ES-I3 (cell line): ENCODE measurements at regions not wholly inside any gene's neighbourhood (a gene's known extent, or its start where the extent isn't known, plus 50 kb on each side); places are given as distances from the start of the nearest gene placed in this dataset.

Experiments used
- H3K36me3 ChIP-seq: 2 replicates; pipeline ENCODE4 v1.6.1; 2013; ENCODE audit warnings: mild to moderate bottlenecking, low read length, control low read depth, moderate library complexity; ENCODE audit not compliant: insufficient read depth
- H3K4me1 ChIP-seq: 2 replicates; pipeline ENCODE4 v1.6.1; 2013; ENCODE audit warnings: mild to moderate bottlenecking, control low read depth, low read length; ENCODE audit not compliant: insufficient read depth
- H3K9ac ChIP-seq: 2 replicates; pipeline ENCODE4 v1.6.1; 2013; ENCODE audit warnings: low read depth, mild to moderate bottlenecking, low read length, moderate library complexity
- H3K9me3 ChIP-seq: 2 replicates; pipeline ENCODE4 v1.6.1; 2013; ENCODE audit warnings: mild to moderate bottlenecking, low read length, moderate library complexity; ENCODE audit not compliant: control insufficient read depth, insufficient read depth

GRCh38 chr21:20311234-20311787 is 686.9 kb upstream of the NCAM2 start:
- H3K36me3 ChIP-seq: no peaks in the 10 kb centered on the region
- H3K4me1 ChIP-seq: peaks cover 7% of the 10 kb centered on the region; the same call in 1 of the 2 replicates
- no peak overlapping the region for H3K9ac ChIP-seq
- H3K9me3 ChIP-seq: no peaks in the 10 kb centered on the region

- Histone ChIP-seq H3K4me1 (peaks cover 7% of the 10 kb centered on the region; the same call in 1 of the 2 replicates), H3K9ac (no peak overlapping the region), H3K9me3 (no peaks in the 10 kb centered on the region), H3K36me3 (no peaks in the 10 kb centered on the region)
Measured at GRCh38 chr21:20313013-20313412, 685.2 kb upstream of the NCAM2 start.

GRCh38 chr21:20315042-20315441 is 683.2 kb upstream of the NCAM2 start:
- no peaks in the 10 kb centered on the region for H3K36me3 ChIP-seq
- H3K9ac ChIP-seq: no peak overlapping the region
- 0 out of 2 replicates have a peak, but pooled peaks cover 2% of the 10 kb centered on the region for H3K4me1 ChIP-seq
- no peaks in the 10 kb centered on the region for H3K9me3 ChIP-seq

GRCh38 chr21:20329636-20330035 is 668.6 kb upstream of the NCAM2 start:
- H3K4me1 ChIP-seq: no peaks in the 10 kb centered on the region
- H3K36me3 ChIP-seq: no peaks in the 10 kb centered on the region
- no peak overlapping the region for H3K9ac ChIP-seq
- no peaks in the 10 kb centered on the region for H3K9me3 ChIP-seq

- no peak overlapping the region for H3K9ac ChIP-seq
- no peaks in the 10 kb centered on the region for H3K9me3 ChIP-seq
- no peaks in the 10 kb centered on the region for H3K4me1 ChIP-seq
- no peaks in the 10 kb centered on the region for H3K36me3 ChIP-seq
Measured at GRCh38 chr21:20330652-20331051, 667.6 kb upstream of the NCAM2 start.

GRCh38 chr21:20334585-20334984 is 663.6 kb upstream of the NCAM2 start:
- Histone ChIP-seq H3K4me1 (no peaks in the 10 kb centered on the region), H3K36me3 (no peaks in the 10 kb centered on the region), H3K9me3 (no peaks in the 10 kb centered on the region), H3K9ac (no peak overlapping the region)

GRCh38 chr21:20341431-20341830 is 656.8 kb upstream of the NCAM2 start:
- Histone ChIP-seq H3K9ac (no peak overlapping the region), H3K9me3 (no peaks in the 10 kb centered on the region), H3K4me1 (no peaks in the 10 kb centered on the region), H3K36me3 (no peaks in the 10 kb centered on the region)

GRCh38 chr21:20343186-20343585 is 655.0 kb upstream of the NCAM2 start:
- H3K36me3 ChIP-seq: no peaks in the 10 kb centered on the region
- H3K4me1 ChIP-seq: no peaks in the 10 kb centered on the region
- no peak overlapping the region for H3K9ac ChIP-seq
- no peaks in the 10 kb centered on the region for H3K9me3 ChIP-seq

- H3K9me3 ChIP-seq: no peaks in the 10 kb centered on the region
- H3K4me1 ChIP-seq: peaks cover 5% of the 10 kb centered on the region; the same call in 1 of the 2 replicates
- H3K36me3 ChIP-seq: no peaks in the 10 kb centered on the region
- no peak overlapping the region for H3K9ac ChIP-seq
Measured at GRCh38 chr21:20351138-20351537, 647.1 kb upstream of the NCAM2 start.

GRCh38 chr21:20353351-20353750 is 644.9 kb upstream of the NCAM2 start:
- Histone ChIP-seq H3K4me1 (peaks cover 5% of the 10 kb centered on the region; the same call in 1 of the 2 replicates), H3K36me3 (no peaks in the 10 kb centered on the region), H3K9ac (no peak overlapping the region), H3K9me3 (no peaks in the 10 kb centered on the region)

GRCh38 chr21:20373031-20373430 is 625.2 kb upstream of the NCAM2 start:
- Histone ChIP-seq H3K4me1 (no peaks in the 10 kb centered on the region), H3K9ac (no peak overlapping the region), H3K9me3 (no peaks in the 10 kb centered on the region), H3K36me3 (no peaks in the 10 kb centered on the region)

- H3K9me3 ChIP-seq: no peaks in the 10 kb centered on the region
- H3K36me3 ChIP-seq: no peaks in the 10 kb centered on the region
- no peaks in the 10 kb centered on the region for H3K4me1 ChIP-seq
- H3K9ac ChIP-seq: no peak overlapping the region
Measured at GRCh38 chr21:20377250-20377649, 621.0 kb upstream of the NCAM2 start.

- no peaks in the 10 kb centered on the region for H3K4me1 ChIP-seq
- H3K9me3 ChIP-seq: no peaks in the 10 kb centered on the region; the same call in 1 of the 2 replicates
- H3K9ac ChIP-seq: no peak overlapping the region
- H3K36me3 ChIP-seq: no peaks in the 10 kb centered on the region
Measured at GRCh38 chr21:20388400-20388799, 609.8 kb upstream of the NCAM2 start.

GRCh38 chr21:20396798-20397197 is 601.4 kb upstream of the NCAM2 start:
- Histone ChIP-seq H3K9me3 (no peaks in the 10 kb centered on the region), H3K36me3 (no peaks in the 10 kb centered on the region), H3K4me1 (no peaks in the 10 kb centered on the region), H3K9ac (no peak overlapping the region)

- Histone ChIP-seq H3K9ac (no peak overlapping the region), H3K4me1 (no peaks in the 10 kb centered on the region), H3K36me3 (no peaks in the 10 kb centered on the region), H3K9me3 (no peaks in the 10 kb centered on the region)
Measured at GRCh38 chr21:20404915-20405314, 593.3 kb upstream of the NCAM2 start.

- Histone ChIP-seq H3K9ac (no peak overlapping the region), H3K9me3 (no peaks in the 10 kb centered on the region), H3K4me1 (no peaks in the 10 kb centered on the region), H3K36me3 (no peaks in the 10 kb centered on the region)
Measured at GRCh38 chr21:20418353-20418752, 579.9 kb upstream of the NCAM2 start.
